Prostate gland (tissue), 2 donors: ENCODE measurements at regions not wholly inside any gene's neighbourhood (a gene's known extent, or its start where the extent isn't known, plus 50 kb on each side); places are given as distances from the start of the nearest gene placed in this dataset.

ENCODE experiments used
- POLR2A ChIP-seq: fragments of 450-650 bp; IDR thresholded peaks from one replicate; pipeline ENCODE4 v1.6.1; 2016; ENCODE audit warnings: antibody characterized with exemption, mild to moderate bottlenecking
- TF ChIP-seq, protein P1 (sequence below), 4 experiments: fragments of 200-600 bp in 2 of 4; fragments of 450-650 bp in 2 of 4; sonication (generic) in 2 of 4; IDR thresholded peaks; 1 replicate in 3 of 4; 2 replicates in 1 of 4; pipeline ENCODE4 v1.5.1; 2016 to 2019; ENCODE audit warnings: antibody characterized with exemption in 4 of 4, mild to moderate bottlenecking in 2 of 4, moderate library complexity in 2 of 4

- no peak for TF ChIP-seq POLR2A
- TF ChIP-seq, protein P1, sequence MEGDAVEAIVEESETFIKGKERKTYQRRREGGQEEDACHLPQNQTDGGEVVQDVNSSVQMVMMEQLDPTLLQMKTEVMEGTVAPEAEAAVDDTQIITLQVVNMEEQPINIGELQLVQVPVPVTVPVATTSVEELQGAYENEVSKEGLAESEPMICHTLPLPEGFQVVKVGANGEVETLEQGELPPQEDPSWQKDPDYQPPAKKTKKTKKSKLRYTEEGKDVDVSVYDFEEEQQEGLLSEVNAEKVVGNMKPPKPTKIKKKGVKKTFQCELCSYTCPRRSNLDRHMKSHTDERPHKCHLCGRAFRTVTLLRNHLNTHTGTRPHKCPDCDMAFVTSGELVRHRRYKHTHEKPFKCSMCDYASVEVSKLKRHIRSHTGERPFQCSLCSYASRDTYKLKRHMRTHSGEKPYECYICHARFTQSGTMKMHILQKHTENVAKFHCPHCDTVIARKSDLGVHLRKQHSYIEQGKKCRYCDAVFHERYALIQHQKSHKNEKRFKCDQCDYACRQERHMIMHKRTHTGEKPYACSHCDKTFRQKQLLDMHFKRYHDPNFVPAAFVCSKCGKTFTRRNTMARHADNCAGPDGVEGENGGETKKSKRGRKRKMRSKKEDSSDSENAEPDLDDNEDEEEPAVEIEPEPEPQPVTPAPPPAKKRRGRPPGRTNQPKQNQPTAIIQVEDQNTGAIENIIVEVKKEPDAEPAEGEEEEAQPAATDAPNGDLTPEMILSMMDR (IDR thresholded peaks at IDR 0.05) = no peak
Observed at GRCh38 chr21:22346576-22346975, 1348.4 kb downstream of the NCAM2 start.
